Activated CD4-positive, CD25-positive, alpha-beta regulatory T cell treated with anti-CD3 and anti-CD28 coated beads, Interleukin-2, amount 50 U/mL, for 72 hours (primary cell): ENCODE measurements at regions not wholly inside any gene's neighbourhood (a gene's known extent, or its start where the extent isn't known, plus 50 kb on each side); places are given as distances from the start of the nearest gene placed in this dataset.
"Not testable (repeated sequence)": the region's sequence is repeated elsewhere in the genome, so short reads cannot be mapped to it uniquely, and the experiment has no call there.

Experiments used
- DNase-seq: peaks from one replicate; pipeline ENCODE4 v3.0.0; 2021

GRCh38 chr10:117457071-117457810 lies 82.0 kb upstream of the PDZD8 start:
- no peak for DNase-seq

GRCh38 chr10:117455346-117455745 lies 80.1 kb upstream of the PDZD8 start:
- no peak for DNase-seq

GRCh38 chr10:117454502-117454901 lies 79.3 kb upstream of the PDZD8 start:
- DNase-seq: no peak

- not testable (repeated sequence) for DNase-seq
These were observed 78.2 kb upstream of the PDZD8 start for GRCh38 chr10:117453484-117453883.

GRCh38 chr10:117450940-117451339 lies 75.7 kb upstream of the PDZD8 start:
- DNase-seq: no peak

GRCh38 chr10:117449636-117450035 lies 74.4 kb upstream of the PDZD8 start:
- DNase-seq: no peak

GRCh38 chr10:117448802-117449201 lies 73.6 kb upstream of the PDZD8 start:
- no peak for DNase-seq

- DNase-seq: no peak
These were observed 70.8 kb upstream of the PDZD8 start for GRCh38 chr10:117445992-117446391.

GRCh38 chr10:117444497-117445040 lies 69.3 kb upstream of the PDZD8 start:
- DNase-seq: no peak

GRCh38 chr10:117443686-117444041 lies 68.4 kb upstream of the PDZD8 start:
- no peak for DNase-seq

- DNase-seq: peak; percentile 66
These were observed 67.9 kb upstream of the PDZD8 start for GRCh38 chr10:117442944-117443685.

- no peak for DNase-seq
These were observed 67.3 kb upstream of the PDZD8 start for GRCh38 chr10:117442521-117442920.

- no peak for DNase-seq
These were observed 66.7 kb upstream of the PDZD8 start for GRCh38 chr10:117441812-117442443.

GRCh38 chr10:117441361-117441760 lies 66.1 kb upstream of the PDZD8 start:
- DNase-seq: no peak

- no peak for DNase-seq
These were observed 64.1 kb upstream of the PDZD8 start for GRCh38 chr10:117439243-117439912.

GRCh38 chr10:117432866-117433265 lies 57.6 kb upstream of the PDZD8 start:
- no peak for DNase-seq

- DNase-seq: no peak
These were observed 55.9 kb upstream of the PDZD8 start for GRCh38 chr10:117431160-117431559.

- not testable (repeated sequence) for DNase-seq
These were observed 55.3 kb upstream of the PDZD8 start for GRCh38 chr10:117430535-117430934.

GRCh38 chr10:117429643-117430265 lies 54.5 kb upstream of the PDZD8 start:
- no peak for DNase-seq

- no peak for DNase-seq
These were observed 52.1 kb upstream of the PDZD8 start for GRCh38 chr10:117427356-117427755.

- DNase-seq: no peak
These were observed 50.8 kb upstream of the PDZD8 start for GRCh38 chr10:117425974-117426566.
